Nephron (organoid): ENCODE measurements at regions not wholly inside any gene's neighbourhood (a gene's known extent, or its start where the extent isn't known, plus 50 kb on each side); places are given as distances from the start of the nearest gene placed in this dataset.
"Not testable (repeated sequence)": the region's sequence is repeated elsewhere in the genome, so short reads cannot be mapped to it uniquely, and the experiment has no call there.

ENCODE experiments used
- H3K27ac Mint-ChIP-seq, 3 experiments: 2 replicates each; pipeline ENCODE4 v1.8.0; 2020; ENCODE audit warnings: mixed read lengths in 3 of 3, mild to moderate bottlenecking in 2 of 3, moderate library complexity in 1 of 3
- H3K27me3 Mint-ChIP-seq: 2 replicates; pipeline ENCODE4 v1.8.0; 2021; ENCODE audit warnings: low read depth, mild to moderate bottlenecking, moderate library complexity, mixed read lengths
- H3K36me3 Mint-ChIP-seq: 2 replicates; pipeline ENCODE4 v1.8.0; 2020; ENCODE audit warnings: low read depth, mixed read lengths
- H3K4me1 Mint-ChIP-seq: 2 replicates; pipeline ENCODE4 v1.8.0; 2020; ENCODE audit warnings: mixed read lengths
- H3K4me3 Mint-ChIP-seq, 3 experiments: 2 replicates each; pipeline ENCODE4 v1.8.0; 2020; ENCODE audit warnings: mild to moderate bottlenecking in 3 of 3, mixed read lengths in 3 of 3, moderate library complexity in 2 of 3
- H3K9me3 Mint-ChIP-seq: 2 replicates; pipeline ENCODE4 v1.8.0; 2020; ENCODE audit warnings: mixed read lengths
- CTCF ChIP-seq, 3 experiments: fragments of 200-600 bp; sonication (generic); IDR thresholded peaks; one replicate each; pipeline ENCODE4 v1.5.0; 2021; ENCODE audit warnings: antibody characterized with exemption in 3 of 3; ENCODE audit not compliant: unreplicated experiment in 3 of 3

- H3K27me3 Mint-ChIP-seq = peaks cover 3% of the 10 kb centered on the region
- no peak overlapping the region for H3K4me3 Mint-ChIP-seq
- H3K4me1 Mint-ChIP-seq = peaks cover 26% of the 10 kb centered on the region
- H3K36me3 Mint-ChIP-seq = no peaks in the 10 kb centered on the region
- TF ChIP-seq CTCF (IDR thresholded peaks at IDR 0.05; ENCODE audit: unreplicated experiment in 3 of 3) = no peak
- no peaks in the 10 kb centered on the region for H3K9me3 Mint-ChIP-seq
- no peak overlapping the region for H3K27ac Mint-ChIP-seq
These were observed 252.7 kb downstream of the CEMIP2 start for GRCh38 chr9:71515626-71516025.

GRCh38 chr9:71515107-71515506, 253.2 kb downstream of the CEMIP2 start:
- TF ChIP-seq CTCF (IDR thresholded peaks at IDR 0.05; ENCODE audit: unreplicated experiment in 3 of 3) = no peak
- Mint-ChIP-seq H3K27ac (no peak overlapping the region), H3K4me3 (no peak overlapping the region), H3K27me3 (peaks cover 3% of the 10 kb centered on the region), H3K9me3 (no peaks in the 10 kb centered on the region), H3K4me1 (peaks cover 26% of the 10 kb centered on the region), H3K36me3 (no peaks in the 10 kb centered on the region)

GRCh38 chr9:71514344-71514975, 253.9 kb downstream of the CEMIP2 start:
- no peak overlapping the region for H3K4me3 Mint-ChIP-seq
- no peak for TF ChIP-seq CTCF (IDR thresholded peaks at IDR 0.05; ENCODE audit: unreplicated experiment in 3 of 3)
- no peaks in the 10 kb centered on the region for H3K36me3 Mint-ChIP-seq
- H3K4me1 Mint-ChIP-seq = peaks cover 26% of the 10 kb centered on the region
- H3K27ac Mint-ChIP-seq = no peak overlapping the region
- H3K9me3 Mint-ChIP-seq = no peaks in the 10 kb centered on the region
- H3K27me3 Mint-ChIP-seq = peaks cover 3% of the 10 kb centered on the region

DNA sequence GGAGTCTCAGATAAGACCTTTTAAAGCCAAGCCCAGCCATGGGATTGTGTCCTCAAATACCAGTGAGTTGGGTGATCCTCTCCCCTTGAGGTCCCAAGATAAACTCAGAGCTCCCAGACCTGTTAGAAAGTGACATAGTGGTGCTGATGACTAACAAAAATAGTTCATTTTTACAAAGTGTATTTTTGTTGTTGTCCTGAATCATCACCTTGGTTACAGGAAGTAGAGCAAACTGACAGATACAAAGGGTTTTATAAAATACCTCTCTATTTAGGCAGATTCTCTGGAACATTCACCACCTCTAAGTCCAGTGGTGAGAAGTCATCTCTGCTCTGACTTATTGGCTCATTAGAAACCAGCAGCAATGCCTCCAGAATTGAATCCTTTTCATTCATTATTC, 259.3 kb downstream of the CEMIP2 start:
- Mint-ChIP-seq H3K27me3 (peaks cover 3% of the 10 kb centered on the region), H3K9me3 (no peaks in the 10 kb centered on the region), H3K27ac (no peak overlapping the region), H3K36me3 (no peaks in the 10 kb centered on the region), H3K4me1 (no peaks in the 10 kb centered on the region), H3K4me3 (no peak overlapping the region)
- no peak for TF ChIP-seq CTCF (IDR thresholded peaks at IDR 0.05; ENCODE audit: unreplicated experiment in 3 of 3)

DNA sequence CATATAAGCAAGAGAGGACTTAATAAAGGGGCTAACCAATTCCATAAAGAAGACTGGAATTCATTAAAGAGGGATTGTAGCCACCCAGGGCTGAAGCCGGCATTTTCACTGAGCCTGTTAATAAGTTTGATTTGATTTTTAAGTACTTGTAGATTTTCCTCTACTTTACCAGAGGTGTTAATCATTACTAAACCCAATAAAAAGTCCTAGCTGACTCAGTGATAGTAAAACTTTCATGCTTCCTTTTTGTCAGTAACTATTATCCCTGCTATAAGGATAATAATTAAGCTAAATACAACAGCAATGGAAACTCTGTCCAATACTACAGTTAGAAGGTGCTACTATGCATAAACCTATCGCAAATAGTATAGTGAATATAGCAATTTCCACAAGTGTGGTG, 260.2 kb downstream of the CEMIP2 start:
- not testable (repeated sequence) for H3K27me3 Mint-ChIP-seq
- peak overlapping the region; percentile 32 to 51 (median 42) for H3K27ac Mint-ChIP-seq

GRCh38 chr9:71506821-71507220, 261.5 kb downstream of the CEMIP2 start:
- H3K9me3 Mint-ChIP-seq = no peaks in the 10 kb centered on the region
- no peaks in the 10 kb centered on the region for H3K4me1 Mint-ChIP-seq
- H3K27me3 Mint-ChIP-seq = no peaks in the 10 kb centered on the region
- H3K36me3 Mint-ChIP-seq = no peaks in the 10 kb centered on the region
- TF ChIP-seq CTCF (IDR thresholded peaks at IDR 0.05; ENCODE audit: unreplicated experiment in 3 of 3) = no peak
- H3K27ac Mint-ChIP-seq = no peak overlapping the region
- H3K4me3 Mint-ChIP-seq = no peak overlapping the region

More for the DNA sequence above, 260.2 kb downstream of the CEMIP2 start:
- H3K4me1 Mint-ChIP-seq, H3K4me3 Mint-ChIP-seq, H3K36me3 Mint-ChIP-seq, H3K9me3 Mint-ChIP-seq: not testable (repeated sequence)
